ENCODE measurements at regions not wholly inside any gene's neighbourhood (a gene's known extent, or its start where the extent isn't known, plus 50 kb on each side); places are given as distances from the start of the nearest gene placed in this dataset.
"Not testable (repeated sequence)": the region's sequence is repeated elsewhere in the genome, so short reads cannot be mapped to it uniquely, and the experiment has no call there.

GRCh38 chr1:228842094-228842775 lies 107.0 kb downstream of the RHOU start:
- POLR2A ChIA-PET = no interaction called here
- no peak for DNase-seq (ENCODE audit: extremely low spot score)
- CTCF ChIA-PET = interaction anchor here (1.0 kb wide), 1 partner anchor 303 kb away, joined by 3 read pairs; no protein-coding TSS in a partner anchor
- TF ChIP-seq CTCF (IDR thresholded peaks at IDR 0.05; ENCODE audit: control extremely low read depth, extremely low read depth, low read depth, missing control alignments) = no peak

GRCh38 chr1:228845101-228845500 lies 109.8 kb downstream of the RHOU start:
- no peak for TF ChIP-seq CTCF (IDR thresholded peaks at IDR 0.05; ENCODE audit: control extremely low read depth, extremely low read depth, low read depth, missing control alignments)
- no peak for DNase-seq (ENCODE audit: extremely low spot score)
- ChIA-PET CTCF (interaction anchor here (0.8 to 1.8 kb wide), 2 partner anchors 9 to 13 kb away, joined by 3 to 6 read pairs; no protein-coding TSS in a partner anchor), POLR2A (no interaction called here)

- POLR2A ChIA-PET = no interaction called here
- CTCF ChIA-PET = interaction anchor here (1.3 kb wide), 1 partner anchor 11 kb away, joined by 3 read pairs; no protein-coding TSS in a partner anchor
- TF ChIP-seq CTCF (IDR thresholded peaks at IDR 0.05; ENCODE audit: control extremely low read depth, extremely low read depth, low read depth, missing control alignments) = no peak
- DNase-seq (ENCODE audit: extremely low spot score) = no peak
These were observed 111.7 kb downstream of the RHOU start for GRCh38 chr1:228846952-228847351.

GRCh38 chr1:228847451-228847850 lies 112.2 kb downstream of the RHOU start:
- DNase-seq (ENCODE audit: extremely low spot score); POLR2A ChIA-PET: not testable (repeated sequence)
- CTCF ChIA-PET = interaction anchor here (0.5 to 1.3 kb wide), 2 partner anchors 10 to 848 kb away, joined by 3 read pairs; no protein-coding TSS in a partner anchor

- CTCF ChIA-PET = interaction anchor here (1.3 kb wide), 1 partner anchor 10 kb away, joined by 3 read pairs; no protein-coding TSS in a partner anchor
- DNase-seq (ENCODE audit: extremely low spot score) = no peak
- TF ChIP-seq CTCF (IDR thresholded peaks at IDR 0.05; ENCODE audit: control extremely low read depth, extremely low read depth, low read depth, missing control alignments) = no peak
- POLR2A ChIA-PET = no interaction called here
These were observed 113.1 kb downstream of the RHOU start for GRCh38 chr1:228848406-228848805.

GRCh38 chr1:228849011-228849541 lies 113.8 kb downstream of the RHOU start:
- POLR2A ChIA-PET = no interaction called here
- TF ChIP-seq CTCF (IDR thresholded peaks at IDR 0.05; ENCODE audit: control extremely low read depth, extremely low read depth, low read depth, missing control alignments) = no peak
- CTCF ChIA-PET = interaction anchor here (1.1 to 1.8 kb wide), 2 partner anchors 12 to 53 kb away, joined by 3 to 4 read pairs; no protein-coding TSS in a partner anchor
- no peak for DNase-seq (ENCODE audit: extremely low spot score)
